Pancreas (tissue), 10 donors: ENCODE measurements at regions not wholly inside any gene's neighbourhood (a gene's known extent, or its start where the extent isn't known, plus 50 kb on each side); places are given as distances from the start of the nearest gene placed in this dataset.
"Not testable (repeated sequence)": the region's sequence is repeated elsewhere in the genome, so short reads cannot be mapped to it uniquely, and the experiment has no call there.

Experiments used
- ATAC-seq, 4 donors: fragments of 200-7000 bp; cut with Tn5 transposase; one replicate each; pipeline versions ENCODE4 v1.8.0 to v1.9.1; 2020; ENCODE audit warnings: mild to moderate bottlenecking in 4 of 4, moderate library complexity in 4 of 4
- DNase-seq, 6 donors: peaks; one replicate each; pipeline ENCODE4 v3.0.0-alpha.2; 2020
- FAIRE-seq: peaks from 2 replicates; lab custom pipeline; 2012; peaks lifted over from hg19 to GRCh38; lab: Jason Lieb, UNC
- H3K27ac ChIP-seq, 4 donors: fragments of 200-600 bp; sonication (generic); 1 replicate in 3 of 4; 2 replicates in 1 of 4; pipeline versions ENCODE4 v1.5.0 to v1.8.0; 2020
- H3K27me3 ChIP-seq, 4 donors: fragments of 200-600 bp; one replicate each; pipeline ENCODE4 v1.8.0; 2021
- H3K36me3 ChIP-seq, 3 donors: fragments of 200-600 bp; sonication (generic) in 1 of 3; one replicate each; pipeline versions ENCODE4 v1.5.0 to v1.8.0; 2020 to 2021
- H3K4me1 ChIP-seq, 3 donors: fragments of 200-600 bp; one replicate each; pipeline ENCODE4 v1.8.0; 2021
- H3K4me3 ChIP-seq, 4 donors: fragments of 200-600 bp; sonication (generic) in 2 of 4; one replicate each; pipeline versions ENCODE4 v1.5.0 to v1.8.0; 2020 to 2021
- H3K9me3 ChIP-seq, 4 donors: fragments of 200-600 bp; one replicate each; pipeline ENCODE4 v1.8.0; 2021
- WGBS, 2 donors: extraction: QIAGEN DNeasy Blood & Tissue Kit; methylation state at CpG; one replicate each; pipeline ENCODE4 v1.1.7; 2013; 5-methylcytosine and 5-hydroxymethylcytosine counted together
- intact Hi-C, 3 donors: fragments of 100-400 bp; cut with DNase I; formaldehyde crosslinking; loops; one replicate each; pipeline versions ENCODE4 v1.11.1 to v1.14.2; 2022
- TF ChIP-seq, protein P1 (sequence below), 4 donors: fragments of 200-600 bp; sonication (generic) in 3 of 4; IDR thresholded peaks; one replicate each; pipeline versions ENCODE4 v1.5.0 to v1.8.0; 2021; ENCODE audit warnings: antibody characterized with exemption in 4 of 4
- donor health status: healthy with polysubstance abuse.
- donor health status: DM: no; HTN: no; CAD: no; lungs with moderate emphysema.
- donor health status: DM: no; HTN: no; CAD: no.
- donor health status: control.
- donor health status: control.
- donor health status: Bipolar disorder and iron deficiency.
- donor health status: DM: yes; HTN: yes; CAD: no.
- donor health status: DM: no; HTN: no; CAD: no.
- donor health status: DM: no; HTN: no; CAD: no.
- donor health status: DM: yes; HTN: yes; CAD: no.

DNA sequence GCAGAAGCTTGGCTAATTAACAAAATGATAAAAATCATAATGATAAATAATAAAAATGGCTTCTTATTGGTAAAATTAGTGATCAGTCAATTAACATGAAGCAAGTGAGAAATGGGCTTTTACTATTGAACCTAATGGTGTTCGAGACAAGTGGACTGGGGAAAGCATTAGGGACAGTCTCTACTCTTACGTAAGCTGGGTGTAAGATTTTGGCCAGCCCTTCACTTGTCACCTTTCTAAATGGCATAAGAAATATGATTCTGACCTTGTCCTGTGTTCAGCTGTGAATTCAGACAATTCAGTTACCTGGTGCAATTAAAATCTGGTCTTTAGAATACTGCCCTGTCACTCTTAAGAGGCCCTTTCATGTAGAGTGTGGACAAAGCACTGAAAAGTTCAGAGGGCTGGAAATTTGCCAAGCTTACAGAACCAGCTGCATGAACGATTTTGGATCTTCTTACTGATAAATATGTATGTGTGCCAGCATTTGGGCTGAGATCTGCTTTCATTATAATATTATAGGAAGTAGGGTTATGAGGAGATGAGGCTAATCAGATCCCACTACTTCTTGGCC is 115.9 kb downstream of the QRSL1 start:
- peaks cover 24 to 52% (median 38%) of the 10 kb centered on the region in 3 donors for H3K4me1 ChIP-seq
- peak in 3 of 4 donors; percentile 5 to 37 (median 26) for ATAC-seq
- no peaks in the 10 kb centered on the region for H3K27me3 ChIP-seq
- H3K36me3 ChIP-seq: no peaks in the 10 kb centered on the region
- WGBS, 2 donors: 31 to 42% methylated on average over 3 of the region's 3 CpGs
- DNase-seq: no peak
- H3K27ac ChIP-seq: peak overlapping the region in 2 of 4 donors; percentile 40 to 45
- no peaks in the 10 kb centered on the region for H3K9me3 ChIP-seq
- TF ChIP-seq, protein P1, sequence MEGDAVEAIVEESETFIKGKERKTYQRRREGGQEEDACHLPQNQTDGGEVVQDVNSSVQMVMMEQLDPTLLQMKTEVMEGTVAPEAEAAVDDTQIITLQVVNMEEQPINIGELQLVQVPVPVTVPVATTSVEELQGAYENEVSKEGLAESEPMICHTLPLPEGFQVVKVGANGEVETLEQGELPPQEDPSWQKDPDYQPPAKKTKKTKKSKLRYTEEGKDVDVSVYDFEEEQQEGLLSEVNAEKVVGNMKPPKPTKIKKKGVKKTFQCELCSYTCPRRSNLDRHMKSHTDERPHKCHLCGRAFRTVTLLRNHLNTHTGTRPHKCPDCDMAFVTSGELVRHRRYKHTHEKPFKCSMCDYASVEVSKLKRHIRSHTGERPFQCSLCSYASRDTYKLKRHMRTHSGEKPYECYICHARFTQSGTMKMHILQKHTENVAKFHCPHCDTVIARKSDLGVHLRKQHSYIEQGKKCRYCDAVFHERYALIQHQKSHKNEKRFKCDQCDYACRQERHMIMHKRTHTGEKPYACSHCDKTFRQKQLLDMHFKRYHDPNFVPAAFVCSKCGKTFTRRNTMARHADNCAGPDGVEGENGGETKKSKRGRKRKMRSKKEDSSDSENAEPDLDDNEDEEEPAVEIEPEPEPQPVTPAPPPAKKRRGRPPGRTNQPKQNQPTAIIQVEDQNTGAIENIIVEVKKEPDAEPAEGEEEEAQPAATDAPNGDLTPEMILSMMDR (IDR thresholded peaks at IDR 0.05): no peak
- intact Hi-C loops: no loop called here
- no peak for FAIRE-seq
- H3K4me3 ChIP-seq: no peak overlapping the region

DNA sequence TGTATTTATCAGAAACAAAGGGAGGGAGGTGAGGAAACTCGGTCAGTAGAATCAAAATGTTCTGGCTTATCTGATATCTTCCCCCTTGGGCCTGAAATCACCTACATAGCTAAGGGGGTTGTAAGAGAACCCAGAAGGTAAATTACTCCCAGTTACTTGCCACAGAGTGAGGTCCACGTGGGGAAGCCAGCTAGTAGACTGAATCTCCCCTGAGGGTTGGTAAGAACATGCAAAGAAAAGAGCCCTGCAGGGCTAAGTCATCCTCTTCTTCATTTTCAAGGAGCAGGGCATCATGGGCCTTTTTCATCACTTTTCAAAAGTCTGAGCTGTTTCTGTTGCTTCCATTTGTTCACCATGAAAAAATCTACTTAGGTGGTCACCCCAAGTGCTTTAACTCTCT is 115.4 kb downstream of the QRSL1 start:
- no peak for FAIRE-seq
- TF ChIP-seq, protein P1 (IDR thresholded peaks at IDR 0.05): no peak
- Histone ChIP-seq H3K36me3 (no peaks in the 10 kb centered on the region), H3K9me3 (no peaks in the 10 kb centered on the region), H3K27me3 (no peaks in the 10 kb centered on the region), H3K27ac (peak overlapping the region in 2 of 4 donors; percentile 24 to 45), H3K4me1 (peaks cover 29 to 52% (median 38%) of the 10 kb centered on the region in 3 donors), H3K4me3 (no peak overlapping the region)
- no peak for ATAC-seq
- 74 to 92% methylated on average over 2 of the region's 2 CpGs for WGBS, 2 donors
- no peak for DNase-seq
- intact Hi-C loops: no loop called here

DNA sequence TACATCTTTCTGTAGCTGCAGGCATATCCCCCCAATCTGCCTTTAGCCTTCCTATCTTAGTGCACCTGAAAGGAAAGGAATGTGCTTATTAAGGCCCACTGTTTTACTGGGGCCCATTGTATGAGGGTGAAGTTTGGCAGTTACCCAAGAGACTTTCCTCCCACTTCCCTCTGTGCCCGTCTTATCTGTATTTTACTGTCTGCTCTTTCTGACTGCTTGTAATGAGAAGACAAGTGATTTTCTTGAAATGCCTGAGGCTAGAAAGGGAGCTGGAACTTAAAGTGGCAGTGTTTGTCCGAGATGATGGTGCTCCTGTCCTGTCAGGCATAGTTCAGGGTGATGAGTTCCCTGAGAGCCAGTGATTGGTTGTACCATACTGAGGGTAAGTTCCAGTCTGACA is 114.7 kb downstream of the QRSL1 start:
- intact Hi-C loops, DNase-seq, H3K4me3 ChIP-seq, ATAC-seq, FAIRE-seq, H3K9me3 ChIP-seq, H3K36me3 ChIP-seq, H3K27me3 ChIP-seq: not testable (repeated sequence)
- peak overlapping the region in 2 of 4 donors; percentile 0 to 95 for H3K27ac ChIP-seq
- peaks cover 30 to 55% (median 41%) of the 10 kb centered on the region in 3 donors for H3K4me1 ChIP-seq
- 44 to 63% methylated on average over 2 of the region's 2 CpGs for WGBS, 2 donors

DNA sequence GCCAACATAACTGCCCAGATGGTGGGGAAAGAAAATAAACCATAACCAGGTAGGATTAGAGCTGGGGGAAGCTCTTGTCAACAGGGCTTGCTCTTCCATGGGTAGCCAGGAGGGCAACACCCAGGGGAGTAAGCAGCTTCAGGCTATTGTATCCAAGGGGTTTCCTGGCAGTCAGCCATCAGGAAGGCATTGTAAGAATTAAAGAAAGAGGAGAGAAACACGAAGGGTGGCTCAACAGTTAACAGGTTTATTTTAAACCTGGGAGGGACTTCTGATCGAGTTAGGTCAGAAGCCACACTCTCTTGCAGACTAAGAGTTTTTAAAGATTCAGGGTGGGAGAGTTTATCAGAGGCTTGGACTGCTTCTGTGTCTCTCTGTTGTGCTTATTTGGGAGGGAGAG is 114.2 kb downstream of the QRSL1 start:
- H3K4me3 ChIP-seq: no peak overlapping the region
- intact Hi-C loops: no loop called here
- TF ChIP-seq, protein P1 (IDR thresholded peaks at IDR 0.05): no peak
- H3K27ac ChIP-seq: peak overlapping the region in 2 of 4 donors; percentile 0 to 95
- no peaks in the 10 kb centered on the region for H3K27me3 ChIP-seq
- FAIRE-seq: no peak
- H3K9me3 ChIP-seq: no peaks in the 10 kb centered on the region
- no peaks in the 10 kb centered on the region for H3K36me3 ChIP-seq
- ATAC-seq: no peak
- DNase-seq: no peak
- peaks cover 30 to 59% (median 45%) of the 10 kb centered on the region in 3 donors for H3K4me1 ChIP-seq
- WGBS, 2 donors: 66 to 72% methylated on average over 2 of the region's 2 CpGs

DNA sequence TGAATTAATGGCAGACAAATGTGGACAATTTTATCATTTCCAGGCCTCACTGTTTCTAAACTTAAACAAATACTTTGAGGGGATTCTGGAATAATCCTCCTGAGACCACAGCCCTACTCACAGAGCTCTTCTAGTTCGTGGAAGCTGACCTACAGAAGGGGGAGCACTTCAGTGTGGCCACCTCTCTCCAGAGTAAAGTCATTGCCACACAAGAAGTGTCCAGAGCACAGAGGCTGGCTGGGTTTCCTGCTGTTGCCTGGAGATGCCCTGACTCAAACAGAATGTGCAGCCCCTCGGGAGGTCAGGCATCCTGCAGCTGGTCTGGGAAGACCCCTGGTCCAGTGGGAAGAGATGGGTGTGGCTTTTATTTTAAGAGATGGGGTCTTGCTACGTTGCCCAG is 110.9 kb downstream of the QRSL1 start:
- H3K27ac ChIP-seq: peak overlapping the region; percentile 44 to 95 (median 78)
- 61 to 69% methylated on average over 3 of the region's 3 CpGs for WGBS, 2 donors
- no peak for DNase-seq

More for the DNA sequence above, 110.9 kb downstream of the QRSL1 start:
- TF ChIP-seq, protein P1 (IDR thresholded peaks at IDR 0.05): no peak
- intact Hi-C loops: no loop called here
- FAIRE-seq (no peak), ATAC-seq (peak; percentile 25 to 56 (median 40))
- H3K27me3 ChIP-seq: no peaks in the 10 kb centered on the region
- H3K36me3 ChIP-seq: no peaks in the 10 kb centered on the region
- no peaks in the 10 kb centered on the region for H3K9me3 ChIP-seq
- peaks cover 27 to 49% (median 36%) of the 10 kb centered on the region in 3 donors for H3K4me1 ChIP-seq
- H3K4me3 ChIP-seq: no peak overlapping the region
